Endothelial cell (in vitro differentiated cells): ENCODE measurements at regions not wholly inside any gene's neighbourhood (a gene's known extent, or its start where the extent isn't known, plus 50 kb on each side); places are given as distances from the start of the nearest gene placed in this dataset.

Source experiments
- DNase-seq: peaks from one replicate; pipeline ENCODE4 v3.0.0; 2021; ENCODE audit warnings: low spot score
- H3K27ac Mint-ChIP-seq: one replicate; pipeline ENCODE4 v1.8.0; 2021; ENCODE audit warnings: mixed read lengths, inconsistent platforms; ENCODE audit not compliant: unreplicated experiment
- H3K27me3 Mint-ChIP-seq: one replicate; pipeline ENCODE4 v1.8.0; 2021; ENCODE audit warnings: mild to moderate bottlenecking, moderate library complexity, mixed read lengths, inconsistent platforms; ENCODE audit not compliant: unreplicated experiment
- H3K36me3 Mint-ChIP-seq: one replicate; pipeline ENCODE4 v1.8.0; 2021; ENCODE audit warnings: mild to moderate bottlenecking, low read depth, mixed read lengths, inconsistent platforms; ENCODE audit not compliant: unreplicated experiment
- H3K4me1 Mint-ChIP-seq: one replicate; pipeline ENCODE4 v1.8.0; 2021; ENCODE audit warnings: mild to moderate bottlenecking, mixed read lengths, inconsistent platforms; ENCODE audit not compliant: unreplicated experiment
- H3K4me3 Mint-ChIP-seq: one replicate; pipeline ENCODE4 v1.8.0; 2021; ENCODE audit warnings: mild to moderate bottlenecking, mixed read lengths, inconsistent platforms; ENCODE audit not compliant: unreplicated experiment
- H3K9me3 Mint-ChIP-seq: one replicate; pipeline ENCODE4 v1.8.0; 2021; ENCODE audit warnings: mixed read lengths, inconsistent platforms; ENCODE audit not compliant: unreplicated experiment
- TF ChIP-seq, protein P1 (sequence below): fragments of 200-600 bp; sonication (generic); IDR thresholded peaks from one replicate; pipeline ENCODE4 v1.5.0; 2021; ENCODE audit warnings: antibody characterized with exemption; ENCODE audit not compliant: unreplicated experiment

DNA sequence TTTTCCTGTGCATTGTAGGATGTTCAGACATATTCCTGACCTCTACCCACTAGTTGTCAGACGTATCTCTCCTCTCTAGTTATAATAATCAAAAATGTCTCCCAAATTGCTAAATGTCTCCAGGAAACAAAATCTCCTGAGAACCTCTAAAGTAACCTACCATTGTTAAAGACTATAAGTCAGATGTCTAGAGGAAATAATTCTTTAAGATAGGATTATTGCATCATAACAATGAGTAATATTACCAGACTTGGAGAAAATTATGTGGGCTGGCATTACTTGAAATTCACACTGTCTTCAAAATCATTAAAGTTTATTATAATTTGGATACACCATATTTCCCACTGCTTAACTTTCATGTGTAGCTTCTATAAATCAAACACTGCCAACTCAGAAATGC, 643.0 kb upstream of the ADGRL2 start:
- Mint-ChIP-seq H3K4me1 (no peaks in the 10 kb centered on the region), H3K36me3 (no peaks in the 10 kb centered on the region), H3K27ac (no peak overlapping the region), H3K27me3 (no peaks in the 10 kb centered on the region), H3K9me3 (no peaks in the 10 kb centered on the region), H3K4me3 (no peak overlapping the region)
- DNase-seq = no peak
- TF ChIP-seq, protein P1, sequence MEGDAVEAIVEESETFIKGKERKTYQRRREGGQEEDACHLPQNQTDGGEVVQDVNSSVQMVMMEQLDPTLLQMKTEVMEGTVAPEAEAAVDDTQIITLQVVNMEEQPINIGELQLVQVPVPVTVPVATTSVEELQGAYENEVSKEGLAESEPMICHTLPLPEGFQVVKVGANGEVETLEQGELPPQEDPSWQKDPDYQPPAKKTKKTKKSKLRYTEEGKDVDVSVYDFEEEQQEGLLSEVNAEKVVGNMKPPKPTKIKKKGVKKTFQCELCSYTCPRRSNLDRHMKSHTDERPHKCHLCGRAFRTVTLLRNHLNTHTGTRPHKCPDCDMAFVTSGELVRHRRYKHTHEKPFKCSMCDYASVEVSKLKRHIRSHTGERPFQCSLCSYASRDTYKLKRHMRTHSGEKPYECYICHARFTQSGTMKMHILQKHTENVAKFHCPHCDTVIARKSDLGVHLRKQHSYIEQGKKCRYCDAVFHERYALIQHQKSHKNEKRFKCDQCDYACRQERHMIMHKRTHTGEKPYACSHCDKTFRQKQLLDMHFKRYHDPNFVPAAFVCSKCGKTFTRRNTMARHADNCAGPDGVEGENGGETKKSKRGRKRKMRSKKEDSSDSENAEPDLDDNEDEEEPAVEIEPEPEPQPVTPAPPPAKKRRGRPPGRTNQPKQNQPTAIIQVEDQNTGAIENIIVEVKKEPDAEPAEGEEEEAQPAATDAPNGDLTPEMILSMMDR = no peak

DNA sequence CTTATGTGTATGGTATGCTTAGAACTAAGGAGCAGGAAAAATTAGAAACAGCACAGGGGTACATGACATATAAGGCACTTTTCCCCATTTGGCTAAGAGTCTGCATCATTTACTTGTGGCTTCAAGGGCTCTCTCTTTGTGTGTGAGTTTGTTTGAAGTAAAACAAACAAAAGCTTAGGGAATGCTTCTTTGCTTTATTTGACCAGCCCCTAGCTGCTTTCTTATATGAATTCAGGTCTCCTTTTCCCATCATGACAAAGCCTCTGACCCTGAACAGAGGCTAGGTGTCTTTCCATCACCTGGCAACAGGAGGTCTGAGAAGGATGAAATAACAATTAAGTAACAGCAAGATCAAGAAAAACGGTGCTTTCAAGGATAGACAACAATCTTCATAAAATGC, 643.8 kb upstream of the ADGRL2 start:
- TF ChIP-seq, protein P1 = no peak
- no peaks in the 10 kb centered on the region for H3K4me1 Mint-ChIP-seq

DNA sequence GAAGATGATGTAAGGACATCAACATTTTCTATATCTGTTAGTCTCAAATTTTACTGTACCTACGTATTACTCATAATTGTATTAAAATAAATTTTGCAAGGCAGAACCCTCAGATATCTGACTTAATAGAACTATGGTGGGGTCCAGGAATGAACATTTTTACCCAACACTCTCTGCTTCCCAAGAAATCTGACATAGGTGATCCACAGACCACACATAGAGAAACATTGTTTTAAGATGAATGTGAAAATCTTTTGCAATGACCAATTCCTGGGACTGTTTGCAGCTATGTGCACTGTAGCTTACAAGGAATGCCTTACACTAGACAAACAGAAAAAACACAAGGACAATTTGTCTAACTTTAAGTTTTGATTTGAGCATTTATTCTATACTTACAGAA, 645.6 kb upstream of the ADGRL2 start:
- H3K9me3 Mint-ChIP-seq = no peaks in the 10 kb centered on the region
- TF ChIP-seq, protein P1 = no peak
- H3K36me3 Mint-ChIP-seq = no peaks in the 10 kb centered on the region
- no peak for DNase-seq
- H3K27me3 Mint-ChIP-seq = no peaks in the 10 kb centered on the region
- H3K4me1 Mint-ChIP-seq = no peaks in the 10 kb centered on the region
- no peak overlapping the region for H3K27ac Mint-ChIP-seq
- H3K4me3 Mint-ChIP-seq = no peak overlapping the region

More for the DNA sequence above, 643.8 kb upstream of the ADGRL2 start:
- Mint-ChIP-seq H3K9me3 (no peaks in the 10 kb centered on the region), H3K36me3 (no peaks in the 10 kb centered on the region), H3K27me3 (no peaks in the 10 kb centered on the region), H3K4me3 (no peak overlapping the region), H3K27ac (no peak overlapping the region)
- DNase-seq = no peak

DNA sequence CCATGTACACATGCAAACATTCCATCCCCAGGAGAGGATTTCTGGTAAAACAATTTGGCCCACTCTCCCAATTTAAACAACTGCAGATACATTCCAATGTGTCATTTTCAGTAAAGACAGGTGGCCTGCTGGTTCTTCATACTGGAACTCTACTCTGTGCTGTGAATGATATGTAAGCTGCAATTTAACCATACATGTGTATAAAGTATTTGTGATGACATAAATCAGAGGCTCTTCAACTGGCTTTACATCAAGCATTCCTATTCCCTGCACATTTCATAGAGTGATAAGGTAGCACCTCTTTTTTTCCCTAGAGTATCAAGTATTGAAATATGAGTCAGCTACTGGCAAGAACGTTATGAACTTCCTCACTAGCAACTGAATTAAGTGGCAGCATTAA, 649.5 kb upstream of the ADGRL2 start:
- no peaks in the 10 kb centered on the region for H3K27me3 Mint-ChIP-seq
- H3K36me3 Mint-ChIP-seq = no peaks in the 10 kb centered on the region
- H3K27ac Mint-ChIP-seq = no peak overlapping the region
- no peak for DNase-seq
- no peaks in the 10 kb centered on the region for H3K4me1 Mint-ChIP-seq
- H3K4me3 Mint-ChIP-seq = no peak overlapping the region
- no peaks in the 10 kb centered on the region for H3K9me3 Mint-ChIP-seq
- TF ChIP-seq, protein P1 = no peak

DNA sequence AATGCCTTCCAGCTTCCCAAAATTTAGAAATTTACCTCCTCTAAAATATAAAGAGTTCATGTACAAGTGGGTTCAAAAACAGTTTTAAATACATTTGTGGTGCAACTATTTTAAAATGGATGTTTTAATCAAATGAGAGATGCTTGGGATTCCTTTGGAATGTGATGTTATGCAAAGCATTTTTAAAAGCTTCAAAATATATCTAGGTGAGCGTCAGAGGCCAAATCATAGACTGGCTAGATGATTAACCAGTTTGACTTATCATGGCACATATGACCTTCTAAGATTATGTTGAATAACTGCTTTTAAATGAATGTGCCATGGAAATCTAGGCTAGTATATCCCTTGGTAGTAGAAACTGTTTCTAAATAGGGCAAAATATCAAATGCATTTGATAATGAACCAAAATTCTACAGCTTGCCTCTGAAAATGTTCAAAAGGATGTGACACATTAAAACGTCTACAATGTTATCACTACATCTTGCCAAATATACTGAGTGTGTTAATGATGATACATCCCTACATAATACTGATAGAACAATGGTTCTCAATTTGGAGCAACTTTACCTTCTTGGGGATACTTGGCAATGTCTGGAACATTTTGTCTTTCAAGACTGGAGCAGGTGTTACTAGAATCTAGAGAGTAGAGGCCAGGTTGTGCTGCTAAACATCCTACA, 650.9 kb upstream of the ADGRL2 start:
- no peak overlapping the region for H3K27ac Mint-ChIP-seq

More for the DNA sequence above, 650.9 kb upstream of the ADGRL2 start:
- Mint-ChIP-seq H3K36me3 (no peaks in the 10 kb centered on the region), H3K27me3 (no peaks in the 10 kb centered on the region), H3K4me1 (no peaks in the 10 kb centered on the region), H3K4me3 (no peak overlapping the region), H3K9me3 (no peaks in the 10 kb centered on the region)
- no peak for DNase-seq
- TF ChIP-seq, protein P1 = no peak
